A549 (cell line): ENCODE measurements at regions not wholly inside any gene's neighbourhood (a gene's known extent, or its start where the extent isn't known, plus 50 kb on each side); places are given as distances from the start of the nearest gene placed in this dataset.

ENCODE experiments used
- ATAC-seq, 2 experiments: fragments of 200-7000 bp in 1 of 2; fragments of >200 bp in 1 of 2; cut with Nextera tagmentation in 1 of 2; cut with Tn5 transposase in 1 of 2; 3 replicates each; pipeline versions ENCODE4 v1.8.0 to v1.9.1; 2018 to 2020; ENCODE audit warnings: mild to moderate bottlenecking in 1 of 2, moderate library complexity in 1 of 2
- CTCF ChIA-PET: fragments of 300-600 bp; sonication (Branson Sonifier 250); formaldehyde crosslinking; extraction: SDS; loops from one replicate; lab custom pipeline; 2021; ENCODE audit warnings: antibody characterized with exemption, inconsistent platforms; lab: Yijun Ruan, JAX
- POLR2A ChIA-PET: fragments of 350-600 bp; formaldehyde crosslinking; extraction: SDS; loops from one replicate; lab custom pipeline; 2021; ENCODE audit warnings: antibody characterized with exemption, inconsistent platforms; lab: Yijun Ruan, JAX
- DNase-seq, 2 experiments: peaks; one replicate each; pipeline versions ENCODE4 v3.0.0 to v3.0.0-alpha.2; 2011 to 2016; ENCODE audit warnings: low read depth in 1 of 2, low spot score in 1 of 2
- FAIRE-seq: peaks from 2 replicates; lab custom pipeline; 2011; peaks lifted over from hg19 to GRCh38; lab: Jason Lieb, UNC
- H3K27ac ChIP-seq, 2 experiments: fragments of >200 bp; sonication (Bioruptor Twin); formaldehyde crosslinking; 3 replicates each; pipeline ENCODE4 v1.5.1; 2016 to 2017
- H3K4me1 ChIP-seq: fragments of >200 bp; sonication (Bioruptor Twin); formaldehyde crosslinking; 3 replicates; pipeline ENCODE4 v1.6.1; 2016
- H3K4me2 ChIP-seq: fragments of >200 bp; sonication (Bioruptor Twin); formaldehyde crosslinking; 3 replicates; pipeline ENCODE4 v1.6.1; 2016
- H3K4me3 ChIP-seq: fragments of >200 bp; sonication (Bioruptor Twin); formaldehyde crosslinking; 3 replicates; pipeline ENCODE4 v1.5.1; 2016
- H3K9me3 ChIP-seq: fragments of >200 bp; sonication (Bioruptor Twin); formaldehyde crosslinking; 3 replicates; pipeline ENCODE4 v1.6.1; 2016
- CTCF ChIP-seq: fragments of >200 bp; sonication (Bioruptor Twin); formaldehyde crosslinking; IDR thresholded peaks from 3 replicates; pipeline ENCODE4 v1.5.1; 2016
- FOSB ChIP-seq: fragments of 250-450 bp; sonication (Bioruptor Pico); IDR thresholded peaks from 2 replicates; pipeline ENCODE4 v1.5.0; 2020; ENCODE audit warnings: mild to moderate bottlenecking, moderate library complexity
- FOXS1 ChIP-seq: fragments of 250-450 bp; sonication (Bioruptor Pico); IDR thresholded peaks from 2 replicates; pipeline ENCODE4 v1.5.0; 2020; ENCODE audit warnings: mild to moderate bottlenecking, moderate library complexity
- GATA3 ChIP-seq: IDR thresholded peaks from 2 replicates; pipeline ENCODE4 v1.6.1; 2012; ENCODE audit warnings: borderline replicate concordance
- HES2 ChIP-seq: fragments of >200 bp; sonication (Bioruptor Twin); formaldehyde crosslinking; IDR thresholded peaks from 2 replicates; pipeline ENCODE4 v1.6.1; 2016
- HOXB13 ChIP-seq: fragments of 250-450 bp; sonication (Bioruptor Pico); IDR thresholded peaks from 2 replicates; pipeline ENCODE4 v1.5.0; 2020; ENCODE audit warnings: low read depth, mild to moderate bottlenecking, moderate library complexity
- JUNB ChIP-seq: fragments of >200 bp; sonication (Bioruptor Twin); formaldehyde crosslinking; IDR thresholded peaks from 2 replicates; pipeline ENCODE4 v1.6.1; 2016
- NPAS2 ChIP-seq: fragments of 250-450 bp; sonication (Bioruptor Pico); IDR thresholded peaks from 2 replicates; pipeline ENCODE4 v1.8.0; 2022; ENCODE audit warnings: mild to moderate bottlenecking, moderate library complexity, borderline replicate concordance
- NR3C1 ChIP-seq: fragments of >200 bp; sonication (Bioruptor Twin); formaldehyde crosslinking; IDR thresholded peaks from 3 replicates; pipeline ENCODE4 v1.6.1; 2017
- POLR2A ChIP-seq: IDR thresholded peaks from 2 replicates; pipeline ENCODE4 v1.6.1; 2012; ENCODE audit warnings: mild to moderate bottlenecking, low read length
- POLR2AphosphoS2 ChIP-seq: conservative IDR thresholded peaks from 2 replicates; pipeline ENCODE4 v1.6.1; 2012; ENCODE audit warnings: low read length, improper control_type of control experiment, inconsistent platforms
- RFX5 ChIP-seq: fragments of 450-650 bp; IDR thresholded peaks from 2 replicates; pipeline ENCODE4 v1.7.1; 2014; ENCODE audit warnings: antibody characterized with exemption, mild to moderate bottlenecking, moderate library complexity
- TP53 ChIP-seq: fragments of 250-450 bp; sonication (Bioruptor Pico); IDR thresholded peaks from 2 replicates; pipeline ENCODE4 v1.5.0; 2021; ENCODE audit warnings: mild to moderate bottlenecking, moderate library complexity
- ZSCAN20 ChIP-seq: fragments of 250-450 bp; sonication (Bioruptor Pico); IDR thresholded peaks from 2 replicates; pipeline ENCODE4 v1.8.0; 2022; ENCODE audit warnings: mild to moderate bottlenecking, moderate library complexity
- WGBS: methylation state at CpG from one replicate; pipeline ENCODE4 v1.1.6; 2017; ENCODE audit errors: missing lambda C conversion rate; 5-methylcytosine and 5-hydroxymethylcytosine counted together
- TF ChIP-seq, protein P1 (sequence below): fragments of 450-650 bp; IDR thresholded peaks from 2 replicates; pipeline ENCODE4 v1.6.1; 2014; ENCODE audit warnings: antibody characterized with exemption
- TF ChIP-seq, protein P2 (sequence below): fragments of 200-600 bp; sonication (generic); IDR thresholded peaks from 2 replicates; pipeline ENCODE4 v1.6.1; 2016; ENCODE audit warnings: antibody characterized with exemption, mild to moderate bottlenecking, moderate library complexity

- FAIRE-seq (no peak), DNase-seq (no peak), ATAC-seq (no peak)
- Histone ChIP-seq H3K9me3 (no peaks in the 10 kb centered on the region), H3K4me2 (no peak overlapping the region), H3K27ac (no peak overlapping the region), H3K4me3 (no peak overlapping the region), H3K4me1 (no peaks in the 10 kb centered on the region)
- 41% methylated on average over 5 of the region's 5 CpGs for WGBS
- POLR2A ChIA-PET, result no interaction called here
- CTCF ChIA-PET, result interaction anchor here (1.0 kb wide), 1 partner anchor 11 kb away, joined by 5 read pairs; no protein-coding TSS in a partner anchor
- TF ChIP-seq HES2, result no peak
- no peak for TF ChIP-seq RFX5
- TF ChIP-seq, protein P1, sequence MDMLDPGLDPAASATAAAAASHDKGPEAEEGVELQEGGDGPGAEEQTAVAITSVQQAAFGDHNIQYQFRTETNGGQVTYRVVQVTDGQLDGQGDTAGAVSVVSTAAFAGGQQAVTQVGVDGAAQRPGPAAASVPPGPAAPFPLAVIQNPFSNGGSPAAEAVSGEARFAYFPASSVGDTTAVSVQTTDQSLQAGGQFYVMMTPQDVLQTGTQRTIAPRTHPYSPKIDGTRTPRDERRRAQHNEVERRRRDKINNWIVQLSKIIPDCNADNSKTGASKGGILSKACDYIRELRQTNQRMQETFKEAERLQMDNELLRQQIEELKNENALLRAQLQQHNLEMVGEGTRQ, result no peak
These were observed 287.9 kb downstream of the LTN1 start for GRCh38 chr21:28704746-28705145.

DNA sequence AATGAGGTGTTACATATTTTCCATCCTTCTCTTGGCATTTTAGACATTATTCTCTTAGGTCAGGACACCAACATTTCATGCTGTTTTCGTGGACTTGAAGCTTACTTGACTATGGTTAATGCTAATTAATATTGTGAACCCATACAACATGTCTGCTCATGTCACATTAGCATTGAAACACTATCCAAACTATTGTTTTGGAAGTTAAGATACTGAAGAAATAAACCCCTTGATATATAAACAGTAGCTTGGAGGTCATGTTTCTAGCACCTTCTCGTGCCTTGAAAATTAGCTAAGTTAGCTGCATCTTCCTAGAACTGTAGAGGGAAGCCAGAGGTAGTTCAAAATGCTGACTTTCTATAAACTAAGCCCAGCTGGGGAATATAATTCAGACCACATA, 288.8 kb downstream of the LTN1 start:
- CTCF ChIA-PET, result interaction anchor here (1.0 kb wide), 1 partner anchor 10 kb away, joined by 5 read pairs; no protein-coding TSS in a partner anchor

DNA sequence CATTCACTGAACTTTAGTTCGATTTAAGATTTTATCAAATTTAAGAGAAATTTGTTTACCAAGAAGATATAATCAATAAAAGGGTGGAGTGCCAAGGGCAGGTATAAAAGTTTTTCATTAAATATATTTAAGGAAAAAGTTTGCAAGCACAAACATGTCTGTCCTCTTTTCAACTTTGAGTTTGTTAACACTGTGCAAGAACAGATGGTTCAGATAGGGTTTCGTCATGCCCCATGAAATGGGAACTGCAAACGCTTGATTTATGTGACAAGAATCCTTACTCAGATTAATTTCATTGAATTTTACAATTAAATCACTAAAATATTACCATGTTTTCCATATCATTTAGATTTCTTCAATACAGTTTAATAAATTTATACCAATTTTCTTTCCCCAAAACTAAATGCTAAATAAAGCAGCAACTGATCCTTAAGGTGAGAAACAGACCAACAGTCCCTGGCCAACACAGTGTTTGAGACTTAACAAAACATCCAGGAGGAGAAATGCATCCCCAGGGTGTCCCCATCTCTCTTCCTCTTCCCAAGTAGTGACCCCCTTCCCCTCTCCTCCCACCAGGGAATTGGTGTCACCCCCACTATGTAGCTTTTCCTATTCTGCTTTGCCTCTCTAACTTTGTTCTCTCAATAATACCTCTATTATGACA, 292.9 kb downstream of the LTN1 start:
- ChIA-PET CTCF (no interaction called here), POLR2A (no interaction called here)
- H3K27ac ChIP-seq, result no peak overlapping the region
- ATAC-seq, result no peak
- H3K9me3 ChIP-seq, result no peaks in the 10 kb centered on the region
- H3K4me2 ChIP-seq, result no peak overlapping the region
- no peak for TF ChIP-seq POLR2A
- TF ChIP-seq ZSCAN20, result no peak
- TF ChIP-seq CTCF, result no peak
- TF ChIP-seq NPAS2, result no peak
- TF ChIP-seq TP53 (CRISPR knock-in tag), result no peak
- TF ChIP-seq HOXB13 (CRISPR knock-in tag), result no peak
- TF ChIP-seq, all 56 proteins: peak for 0
- FAIRE-seq (no peak), DNase-seq (no peak)
- WGBS, result 28% methylated on average over 3 of the region's 3 CpGs
- Histone ChIP-seq H3K4me3 (no peak overlapping the region), H3K4me1 (no peaks in the 10 kb centered on the region)

More for the DNA sequence above, 288.8 kb downstream of the LTN1 start:
- Histone ChIP-seq H3K4me3 (no peak overlapping the region), H3K4me1 (no peaks in the 10 kb centered on the region), H3K27ac (no peak overlapping the region), H3K4me2 (no peak overlapping the region), H3K9me3 (no peaks in the 10 kb centered on the region)
- FAIRE-seq (no peak), DNase-seq (no peak), ATAC-seq (no peak)
- TF ChIP-seq POLR2AphosphoS2 (no peak), JUNB (no peak), GATA3 (no peak), FOXS1 (CRISPR knock-in tag) (no peak), FOSB (CRISPR knock-in tag) (no peak), NR3C1 (no peak)
- TF ChIP-seq, protein P2, sequence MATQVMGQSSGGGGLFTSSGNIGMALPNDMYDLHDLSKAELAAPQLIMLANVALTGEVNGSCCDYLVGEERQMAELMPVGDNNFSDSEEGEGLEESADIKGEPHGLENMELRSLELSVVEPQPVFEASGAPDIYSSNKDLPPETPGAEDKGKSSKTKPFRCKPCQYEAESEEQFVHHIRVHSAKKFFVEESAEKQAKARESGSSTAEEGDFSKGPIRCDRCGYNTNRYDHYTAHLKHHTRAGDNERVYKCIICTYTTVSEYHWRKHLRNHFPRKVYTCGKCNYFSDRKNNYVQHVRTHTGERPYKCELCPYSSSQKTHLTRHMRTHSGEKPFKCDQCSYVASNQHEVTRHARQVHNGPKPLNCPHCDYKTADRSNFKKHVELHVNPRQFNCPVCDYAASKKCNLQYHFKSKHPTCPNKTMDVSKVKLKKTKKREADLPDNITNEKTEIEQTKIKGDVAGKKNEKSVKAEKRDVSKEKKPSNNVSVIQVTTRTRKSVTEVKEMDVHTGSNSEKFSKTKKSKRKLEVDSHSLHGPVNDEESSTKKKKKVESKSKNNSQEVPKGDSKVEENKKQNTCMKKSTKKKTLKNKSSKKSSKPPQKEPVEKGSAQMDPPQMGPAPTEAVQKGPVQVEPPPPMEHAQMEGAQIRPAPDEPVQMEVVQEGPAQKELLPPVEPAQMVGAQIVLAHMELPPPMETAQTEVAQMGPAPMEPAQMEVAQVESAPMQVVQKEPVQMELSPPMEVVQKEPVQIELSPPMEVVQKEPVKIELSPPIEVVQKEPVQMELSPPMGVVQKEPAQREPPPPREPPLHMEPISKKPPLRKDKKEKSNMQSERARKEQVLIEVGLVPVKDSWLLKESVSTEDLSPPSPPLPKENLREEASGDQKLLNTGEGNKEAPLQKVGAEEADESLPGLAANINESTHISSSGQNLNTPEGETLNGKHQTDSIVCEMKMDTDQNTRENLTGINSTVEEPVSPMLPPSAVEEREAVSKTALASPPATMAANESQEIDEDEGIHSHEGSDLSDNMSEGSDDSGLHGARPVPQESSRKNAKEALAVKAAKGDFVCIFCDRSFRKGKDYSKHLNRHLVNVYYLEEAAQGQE, result no peak
- POLR2A ChIA-PET, result no interaction called here
- whole genome bisulfite sequencing, result 0% methylated on average over 2 of the region's 2 CpGs
